GM19238 (cell line): ENCODE measurements at regions not wholly inside any gene's neighbourhood (a gene's known extent, or its start where the extent isn't known, plus 50 kb on each side); places are given as distances from the start of the nearest gene placed in this dataset.

Source experiments
- DNase-seq: peaks from one replicate; pipeline ENCODE4 v3.0.0; 2011; ENCODE audit warnings: low spot score; ENCODE audit not compliant: insufficient read length

DNA sequence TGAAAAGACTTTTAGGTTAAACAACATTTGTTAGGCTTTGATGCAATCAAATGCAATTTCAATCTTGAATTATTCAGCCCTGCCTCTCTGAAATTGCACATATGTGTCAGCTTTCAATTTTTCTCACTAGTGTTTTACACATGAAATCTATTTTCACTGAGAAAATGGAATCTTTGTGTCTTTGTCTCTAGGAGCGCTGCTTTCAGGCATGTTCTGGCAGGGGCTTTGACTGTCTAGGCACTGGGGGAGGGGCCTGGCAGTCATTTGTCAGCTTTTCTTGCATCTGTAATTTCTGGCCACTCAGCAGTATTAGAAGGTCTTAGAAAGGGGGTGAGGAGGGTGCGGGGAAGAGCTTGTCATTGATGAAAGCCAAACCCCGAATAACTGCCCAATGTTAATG is 264.4 kb downstream of the PTPRC start:
- DNase-seq: no peak

DNA sequence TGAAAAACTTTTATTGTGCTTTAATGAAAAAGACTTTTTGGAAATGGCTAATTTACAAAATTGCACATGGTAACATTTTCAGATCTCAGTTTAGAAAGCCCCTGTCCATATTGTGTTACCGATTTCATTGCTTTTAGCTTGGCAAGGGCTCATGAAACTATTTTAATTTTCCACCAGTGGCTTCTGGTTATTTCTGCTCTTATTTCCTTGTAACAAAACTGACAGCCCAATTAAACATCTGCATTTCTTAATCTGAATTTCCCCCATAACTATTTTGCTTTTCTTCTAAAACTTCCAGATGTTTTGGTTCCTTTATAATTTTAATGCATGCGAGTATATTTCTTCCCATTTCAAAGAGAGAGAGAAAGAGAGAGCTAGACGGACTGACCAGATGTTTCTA is 264.8 kb downstream of the PTPRC start:
- no peak for DNase-seq

DNA sequence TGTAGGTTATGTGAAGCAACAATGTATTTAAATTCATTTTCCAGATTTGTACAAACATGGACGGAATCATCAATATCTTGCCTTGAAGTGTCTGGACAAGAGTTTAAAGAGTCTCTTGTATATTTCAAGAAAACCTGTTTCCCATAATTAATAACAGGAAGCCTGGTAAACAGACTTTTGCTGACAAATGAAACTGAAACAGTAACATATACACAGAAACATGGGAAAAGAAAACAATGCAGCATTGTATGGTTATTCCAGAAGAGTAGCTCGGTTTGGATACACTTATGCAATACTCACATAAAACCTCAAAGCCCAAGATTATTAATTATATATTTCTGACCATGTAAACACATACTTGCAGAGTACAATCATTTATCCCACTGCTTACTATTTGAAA is 265.5 kb downstream of the PTPRC start:
- no peak for DNase-seq

DNA sequence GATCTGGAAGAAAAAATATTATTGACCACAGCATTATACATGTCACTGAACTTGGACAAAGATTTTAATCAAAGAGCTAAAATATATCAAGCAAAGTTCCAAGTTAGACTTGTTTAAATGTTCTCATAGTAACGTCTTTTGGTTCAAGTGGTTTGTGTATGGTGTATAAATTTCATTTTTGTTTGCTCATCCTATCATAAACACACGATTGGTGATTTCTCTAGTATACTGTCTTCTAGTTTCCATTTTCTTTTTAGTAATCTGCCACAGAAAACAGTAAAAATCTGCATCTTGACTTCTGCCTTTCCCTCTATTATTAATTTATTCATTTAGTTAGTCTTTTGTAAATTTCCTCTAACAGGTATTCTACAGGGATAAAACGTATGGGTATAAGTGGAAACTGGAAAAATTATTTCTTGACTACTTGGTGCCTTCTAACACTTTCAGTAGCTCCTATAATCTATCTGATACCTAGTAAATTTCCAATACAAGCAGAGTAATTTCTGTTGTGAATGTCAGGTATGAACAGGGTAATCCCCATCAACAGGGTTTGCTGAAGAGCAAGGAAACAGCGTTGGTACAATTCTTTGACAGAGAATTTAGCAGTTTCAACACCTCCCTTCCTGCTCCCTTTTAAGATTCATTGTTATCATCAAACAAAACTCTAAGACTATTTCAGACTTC is 268.0 kb downstream of the PTPRC start:
- no peak for DNase-seq

DNA sequence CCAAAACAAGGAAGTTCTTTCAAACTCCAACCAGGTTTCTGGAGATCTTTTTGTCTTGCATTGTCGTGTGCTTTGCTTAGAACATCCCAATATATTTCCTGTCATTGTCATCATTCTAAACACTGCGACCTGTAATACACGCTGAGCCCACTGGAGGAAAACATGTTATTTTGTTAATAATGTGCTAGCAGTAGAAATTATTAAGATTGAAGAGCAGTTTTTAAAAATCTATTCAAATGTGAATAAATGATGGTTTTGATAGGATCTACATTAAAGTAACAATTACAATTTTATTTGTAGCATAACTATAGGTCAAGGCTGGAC is 268.5 kb downstream of the PTPRC start:
- no peak for DNase-seq

DNA sequence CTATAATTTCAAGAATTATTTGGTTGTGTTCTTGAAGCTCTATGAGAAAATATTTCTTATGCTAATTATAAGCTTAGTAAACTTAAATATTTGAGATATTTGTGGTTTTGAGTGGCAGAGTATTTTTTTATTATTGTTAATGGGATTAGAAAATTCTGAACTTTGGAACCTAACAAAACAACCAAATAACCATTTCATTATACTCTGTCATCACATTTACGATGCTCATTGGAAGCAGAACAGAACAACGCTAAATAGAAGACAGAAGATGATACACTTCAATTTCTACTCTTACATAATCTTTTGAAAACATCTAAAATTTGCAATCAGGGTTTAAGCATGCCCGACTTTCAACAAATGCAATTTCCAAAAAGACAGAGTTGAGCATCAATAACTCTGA is 270.2 kb downstream of the PTPRC start:
- no peak for DNase-seq

DNA sequence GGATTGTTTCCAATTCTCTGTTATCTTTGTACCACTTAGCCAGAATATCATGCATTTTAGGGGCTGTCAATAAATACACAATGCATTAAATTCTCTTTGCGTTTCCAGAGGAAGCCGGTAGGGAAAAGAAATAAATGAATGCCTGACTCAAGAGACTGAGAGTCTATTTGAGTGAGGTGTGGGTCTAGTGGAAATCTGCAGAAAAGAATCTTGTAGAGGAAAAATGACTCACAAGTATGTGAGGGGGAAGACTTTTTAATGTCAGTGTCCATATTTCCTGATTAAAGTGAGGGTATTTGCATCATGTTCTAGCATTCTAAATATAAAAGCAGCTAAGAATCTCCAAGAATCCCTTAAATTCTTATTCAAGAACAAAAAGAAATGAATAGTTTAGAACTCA is 271.1 kb downstream of the PTPRC start:
- no peak for DNase-seq

DNA sequence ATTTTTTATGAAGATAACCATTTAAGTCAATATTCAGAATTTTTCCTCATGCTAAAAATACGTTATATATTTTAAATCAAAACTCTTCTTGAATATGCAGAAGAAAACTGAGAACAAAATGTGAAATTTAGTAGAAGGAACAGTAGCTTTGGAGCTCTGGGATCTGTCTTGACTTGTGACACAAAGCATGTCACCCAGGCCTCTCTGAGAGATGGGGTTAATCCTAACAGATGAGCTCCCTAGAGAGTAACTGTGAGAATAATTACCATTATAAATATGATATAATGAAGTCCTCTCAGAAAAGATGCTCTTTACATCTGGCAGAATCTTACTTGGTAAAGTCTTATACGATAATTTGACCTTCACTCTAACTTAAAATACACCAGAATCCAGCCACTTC is 272.0 kb downstream of the PTPRC start:
- no peak for DNase-seq

DNA sequence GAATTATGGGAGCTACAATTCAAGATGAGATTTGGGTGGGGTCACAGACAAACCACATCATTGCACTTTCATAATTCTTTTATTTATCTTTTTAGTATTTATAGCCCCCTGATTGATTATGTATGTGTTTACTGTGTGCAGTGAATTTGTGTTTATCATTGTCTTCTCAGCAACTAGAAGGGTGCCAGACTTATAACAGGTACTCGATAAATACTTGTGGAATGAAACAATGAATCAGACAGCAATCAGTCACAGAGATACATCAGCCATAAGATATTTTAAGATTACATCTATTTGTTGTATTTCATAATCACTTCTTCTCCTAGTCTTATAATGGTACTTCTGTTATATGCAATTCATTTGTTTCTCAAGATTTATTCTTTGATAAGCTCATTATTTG is 273.2 kb downstream of the PTPRC start:
- no peak for DNase-seq

DNA sequence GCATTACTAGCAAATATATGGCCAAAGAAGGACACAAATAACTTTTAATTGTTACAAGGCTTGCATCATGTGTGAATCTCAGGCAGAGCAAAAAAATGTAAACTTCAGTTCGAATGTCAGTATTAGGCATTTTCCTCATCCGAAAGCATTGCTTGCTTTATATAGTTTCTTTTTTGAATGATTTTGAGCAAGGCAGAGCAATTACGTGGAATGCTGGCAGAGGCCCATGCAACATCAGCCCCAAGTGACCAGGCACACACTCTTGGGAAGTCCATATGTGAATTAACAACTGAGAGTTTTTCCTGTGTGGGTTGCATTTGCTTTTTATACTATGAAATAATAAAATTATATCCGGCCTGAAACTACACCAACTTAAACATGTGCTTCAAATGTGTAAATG is 274.8 kb downstream of the PTPRC start:
- DNase-seq: no peak

DNA sequence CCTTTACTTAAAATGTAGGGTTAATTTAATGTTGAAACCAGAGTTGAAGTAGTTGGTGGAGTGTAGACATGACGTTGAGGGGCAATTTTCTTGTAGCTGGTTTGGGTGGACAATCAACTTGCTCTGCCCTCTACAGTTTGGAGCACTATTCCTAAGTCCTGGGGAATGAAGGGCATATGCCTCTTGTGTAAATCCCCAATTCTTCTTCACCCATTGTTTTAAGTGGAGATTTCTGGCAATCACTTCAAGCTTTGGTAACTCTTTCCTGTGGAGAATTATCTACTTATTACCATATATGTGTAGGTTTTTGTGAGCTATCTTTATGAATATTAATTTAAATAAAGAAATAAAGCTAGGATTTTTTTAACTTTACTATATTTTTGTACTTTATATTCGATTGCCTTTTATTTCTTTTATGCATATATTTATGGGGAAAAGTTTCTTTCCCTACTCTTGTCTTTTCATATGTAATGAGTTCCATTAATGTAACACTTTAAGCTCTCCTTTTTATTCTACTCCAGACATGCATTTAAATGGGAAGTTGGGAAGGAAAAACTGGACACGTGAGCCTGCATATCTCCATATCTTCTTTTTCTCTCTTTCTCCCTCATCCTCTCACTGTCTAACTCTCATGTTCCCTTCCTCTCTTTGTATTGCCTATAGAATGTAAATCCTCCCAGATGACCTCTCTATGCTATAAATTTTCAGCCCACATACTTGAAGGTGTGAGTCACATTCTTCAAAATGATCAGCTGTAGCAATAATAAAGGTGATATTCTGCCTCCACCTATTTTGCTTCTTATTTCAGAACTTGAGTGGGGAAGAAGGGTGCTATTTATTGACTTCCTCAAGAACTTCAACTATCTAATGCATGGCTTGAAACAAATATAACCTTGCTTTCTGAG is 276.7 kb downstream of the PTPRC start:
- DNase-seq: no peak

DNA sequence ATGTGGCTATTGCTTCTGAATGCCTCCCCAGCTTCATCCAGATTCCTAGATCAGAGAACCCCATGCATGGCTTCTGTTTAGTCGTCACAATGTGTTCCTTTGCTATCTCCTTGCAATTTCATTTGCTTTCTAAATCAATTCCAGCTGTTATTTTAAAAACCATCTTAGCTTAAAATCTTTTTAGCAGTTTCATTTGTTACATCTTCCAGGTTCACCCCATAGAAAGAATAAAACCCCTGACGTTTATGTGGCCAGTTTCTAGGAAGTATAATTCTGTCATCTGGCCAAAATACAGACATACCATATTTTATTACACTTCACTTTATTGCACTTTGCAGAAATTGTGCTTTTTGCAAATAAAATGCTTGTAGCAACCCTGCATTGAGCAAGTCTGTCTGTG is 278.4 kb downstream of the PTPRC start:
- no peak for DNase-seq

DNA sequence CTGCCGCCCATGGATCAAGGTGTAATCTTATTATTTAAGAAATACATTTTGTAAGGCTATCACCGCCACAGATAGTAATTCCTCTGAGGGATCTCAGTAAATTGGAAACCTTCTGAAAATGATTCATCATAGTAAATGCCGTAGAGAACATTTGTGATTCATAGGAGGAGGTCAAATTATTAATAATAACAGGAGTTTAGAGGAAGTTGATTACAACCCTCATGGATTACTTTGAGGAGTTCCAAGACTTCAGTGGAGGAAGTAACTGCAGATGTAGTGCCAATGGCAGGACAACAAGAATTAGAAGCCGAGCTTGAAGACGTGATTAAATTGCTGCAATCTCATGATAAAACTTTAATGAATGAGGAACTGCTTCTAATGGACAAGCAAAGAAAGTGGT is 280.1 kb downstream of the PTPRC start:
- no peak for DNase-seq

DNA sequence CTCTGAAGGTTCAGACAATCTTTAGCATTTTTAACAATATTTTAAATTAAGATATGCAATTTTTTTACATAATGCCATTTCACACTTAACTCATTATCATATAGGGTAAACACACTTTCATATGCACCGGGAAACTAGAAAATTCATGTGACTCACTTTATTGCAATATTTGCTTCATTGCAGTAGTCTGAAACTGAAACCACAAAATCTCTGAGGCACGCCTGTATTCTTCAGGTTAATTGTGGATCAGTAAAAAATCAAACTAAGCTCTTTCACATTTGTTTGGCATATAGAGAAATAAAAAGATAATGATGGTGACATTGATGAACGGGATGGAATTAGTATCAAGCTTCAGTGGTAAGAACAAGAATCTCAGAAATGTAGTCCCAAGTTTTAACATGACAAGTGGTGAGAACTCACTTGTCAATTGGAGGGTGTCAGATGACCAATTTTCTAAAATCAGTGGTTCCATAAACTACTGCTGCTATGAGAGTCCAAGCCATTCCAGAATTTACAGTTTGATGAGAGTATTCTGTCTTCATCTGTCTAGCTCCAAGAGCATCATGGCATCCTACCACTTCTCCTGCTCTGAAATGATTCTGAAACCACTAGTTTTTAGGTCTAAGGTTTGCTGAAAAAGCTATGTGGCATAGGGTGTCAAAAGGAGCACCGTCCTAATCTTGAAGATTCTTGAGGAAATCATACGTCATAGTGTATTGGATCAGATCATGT is 281.0 kb downstream of the PTPRC start:
- DNase-seq: no peak

DNA sequence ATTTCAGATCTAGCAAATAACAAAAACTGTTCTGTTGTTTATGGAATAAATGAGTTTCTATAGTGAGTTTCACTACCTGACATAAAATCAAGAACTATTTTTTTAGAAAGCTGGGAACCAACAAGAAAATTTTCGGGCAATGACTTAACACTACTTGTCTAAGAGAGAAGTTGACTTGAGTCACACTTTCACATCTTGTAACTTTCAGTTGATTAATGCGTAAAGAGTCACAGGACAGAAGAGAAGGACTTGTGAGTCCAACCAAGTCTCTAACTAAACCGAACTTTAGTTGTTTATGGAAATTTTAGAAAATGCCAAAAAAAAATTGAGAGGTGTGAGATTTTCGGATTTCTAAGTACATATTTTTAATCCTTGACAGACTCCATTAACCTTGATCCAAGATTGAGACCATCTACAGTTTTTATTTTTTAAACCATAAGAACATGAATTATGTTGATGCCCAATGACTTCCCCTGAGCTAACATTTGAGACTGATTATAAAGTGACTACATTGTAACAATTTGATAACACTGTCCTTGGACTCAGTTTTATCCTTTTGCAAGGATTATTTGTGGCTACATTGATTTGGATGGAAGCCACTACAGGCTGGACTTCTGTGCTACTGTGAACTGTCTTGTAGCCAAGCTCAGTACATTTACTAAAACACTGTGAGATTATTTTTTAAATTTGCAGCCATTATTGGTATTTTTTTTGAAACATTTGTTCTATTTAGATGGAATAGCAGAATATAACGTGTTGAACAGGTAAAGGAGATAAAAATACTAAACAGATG is 284.0 kb downstream of the PTPRC start:
- no peak for DNase-seq

DNA sequence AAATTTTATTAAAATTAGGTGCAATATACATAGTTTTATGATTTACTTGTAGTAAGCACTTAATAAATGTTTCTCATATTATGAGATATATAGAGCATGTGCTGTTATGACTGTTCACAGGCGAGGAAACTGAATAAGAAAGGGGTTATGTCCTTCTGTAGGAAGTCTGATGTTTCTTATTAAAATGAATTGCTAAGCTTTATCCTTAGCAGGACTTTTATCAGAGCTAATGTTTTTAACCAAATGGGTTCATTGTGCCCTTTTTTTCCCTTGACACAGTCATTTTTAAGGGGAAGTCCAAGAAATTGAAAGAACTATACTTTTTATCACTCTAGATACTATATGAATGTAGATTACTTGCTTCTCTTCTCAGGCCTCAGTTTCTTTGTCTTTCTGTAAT is 285.2 kb downstream of the PTPRC start:
- DNase-seq: no peak

DNA sequence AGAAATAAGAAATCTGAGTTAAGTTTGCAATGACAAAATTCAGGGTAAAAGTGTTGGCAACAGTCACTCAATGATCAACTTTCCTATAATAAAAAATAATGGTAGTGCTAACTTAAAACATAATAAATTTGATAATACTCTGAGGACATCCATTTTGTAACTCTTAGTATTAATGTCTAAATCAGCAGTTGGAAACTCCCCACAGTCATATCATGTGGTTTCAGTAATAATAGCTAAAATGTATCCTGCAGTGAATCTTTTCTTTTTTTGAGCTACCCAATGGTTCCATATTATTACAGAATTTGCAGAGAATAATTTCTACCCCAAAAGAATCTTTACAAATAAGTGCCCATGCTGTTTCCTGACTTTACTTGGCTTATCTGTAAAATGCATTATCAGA is 286.7 kb downstream of the PTPRC start:
- no peak for DNase-seq

DNA sequence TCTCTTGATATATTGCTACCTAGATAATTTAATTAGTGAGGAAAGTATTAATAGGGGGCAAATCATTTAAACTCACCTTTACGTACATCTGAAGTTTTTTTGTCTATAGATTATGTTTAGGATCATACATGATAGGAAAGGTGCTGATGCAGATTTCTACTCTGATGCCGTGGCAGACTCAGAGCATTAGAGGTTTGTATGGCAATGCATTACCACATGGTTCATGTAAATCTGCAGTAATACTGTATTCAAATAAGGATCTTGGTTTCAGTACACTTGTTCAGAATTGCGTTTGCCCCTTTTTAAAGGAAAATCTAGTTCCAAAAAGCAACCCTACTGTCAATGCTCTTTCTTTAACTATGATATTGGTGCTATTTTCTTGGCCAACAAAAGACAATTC is 288.3 kb downstream of the PTPRC start:
- no peak for DNase-seq

DNA sequence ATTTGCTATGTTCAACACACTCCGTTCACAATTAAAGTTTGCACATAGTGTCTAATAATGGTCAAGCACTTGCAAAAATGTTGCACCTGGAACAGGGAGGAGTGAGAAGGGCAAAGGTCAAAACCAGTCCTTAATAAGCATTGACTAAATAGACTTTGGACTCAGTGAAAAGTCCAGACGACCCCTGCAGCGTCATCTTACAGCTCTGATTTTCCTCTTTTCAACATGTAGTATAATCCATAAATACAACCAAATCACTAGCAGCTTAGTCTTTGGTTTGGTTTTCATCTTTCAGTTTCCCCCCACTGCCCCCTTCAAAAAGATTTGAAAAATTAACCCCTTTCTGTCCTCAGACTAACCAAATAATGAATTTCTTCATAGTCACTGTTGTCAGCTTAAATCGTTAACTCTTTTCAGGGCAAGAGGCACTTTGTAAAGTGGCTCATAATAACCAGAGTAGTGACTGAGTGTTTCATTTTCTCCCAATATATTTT is 290.3 kb downstream of the PTPRC start:
- no peak for DNase-seq

DNA sequence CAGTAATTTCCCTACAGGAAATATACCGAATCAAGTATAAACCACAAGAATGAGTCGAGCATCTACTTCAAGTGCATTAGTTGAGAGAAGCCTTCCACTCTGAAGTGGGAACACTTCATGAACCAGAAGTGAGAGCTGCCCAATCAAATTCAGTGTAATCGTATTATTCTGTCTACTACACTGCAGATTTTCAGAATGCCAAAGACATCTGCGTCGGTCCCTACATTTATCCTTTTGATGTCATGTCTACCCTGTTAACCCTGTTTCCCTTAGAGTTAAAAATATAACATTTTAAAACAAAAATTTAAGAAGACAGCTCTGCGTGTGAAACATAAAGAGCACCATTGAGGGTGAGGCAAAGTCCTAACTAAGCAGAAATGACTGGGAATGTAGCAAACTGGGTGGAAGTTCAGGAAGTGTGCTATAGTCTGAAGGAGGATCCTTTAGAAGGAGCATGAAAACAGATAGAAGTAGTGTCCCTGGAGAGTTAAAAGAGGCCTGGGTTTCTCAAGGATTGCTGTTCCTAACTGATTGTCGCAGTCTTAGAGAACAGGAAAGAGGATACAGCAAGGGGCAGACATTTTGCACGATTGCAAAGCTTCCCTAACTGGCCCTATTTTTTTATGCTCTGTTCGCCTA is 291.2 kb downstream of the PTPRC start:
- DNase-seq: no peak
